ENCODE measurements at regions not wholly inside any gene's neighbourhood (a gene's known extent, or its start where the extent isn't known, plus 50 kb on each side); places are given as distances from the start of the nearest gene placed in this dataset.

GRCh38 chr2:15760232-15760910, 168.7 kb downstream of the DDX1 start:
- Histone ChIP-seq H3K27ac (no peak overlapping the region), H3K36me3 (no peaks in the 10 kb centered on the region), H3K9me3 (no peaks in the 10 kb centered on the region), H3K27me3 (no peaks in the 10 kb centered on the region), H3K4me1 (peaks cover 5% of the 10 kb centered on the region), H3K4me3 (no peak overlapping the region)
- ATAC-seq (no peak), DNase-seq (no peak)
- TF ChIP-seq, protein P1, sequence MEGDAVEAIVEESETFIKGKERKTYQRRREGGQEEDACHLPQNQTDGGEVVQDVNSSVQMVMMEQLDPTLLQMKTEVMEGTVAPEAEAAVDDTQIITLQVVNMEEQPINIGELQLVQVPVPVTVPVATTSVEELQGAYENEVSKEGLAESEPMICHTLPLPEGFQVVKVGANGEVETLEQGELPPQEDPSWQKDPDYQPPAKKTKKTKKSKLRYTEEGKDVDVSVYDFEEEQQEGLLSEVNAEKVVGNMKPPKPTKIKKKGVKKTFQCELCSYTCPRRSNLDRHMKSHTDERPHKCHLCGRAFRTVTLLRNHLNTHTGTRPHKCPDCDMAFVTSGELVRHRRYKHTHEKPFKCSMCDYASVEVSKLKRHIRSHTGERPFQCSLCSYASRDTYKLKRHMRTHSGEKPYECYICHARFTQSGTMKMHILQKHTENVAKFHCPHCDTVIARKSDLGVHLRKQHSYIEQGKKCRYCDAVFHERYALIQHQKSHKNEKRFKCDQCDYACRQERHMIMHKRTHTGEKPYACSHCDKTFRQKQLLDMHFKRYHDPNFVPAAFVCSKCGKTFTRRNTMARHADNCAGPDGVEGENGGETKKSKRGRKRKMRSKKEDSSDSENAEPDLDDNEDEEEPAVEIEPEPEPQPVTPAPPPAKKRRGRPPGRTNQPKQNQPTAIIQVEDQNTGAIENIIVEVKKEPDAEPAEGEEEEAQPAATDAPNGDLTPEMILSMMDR (IDR thresholded peaks at IDR 0.05), result no peak
- intact Hi-C loops (cut with DNase I), result no loop called here

DNA sequence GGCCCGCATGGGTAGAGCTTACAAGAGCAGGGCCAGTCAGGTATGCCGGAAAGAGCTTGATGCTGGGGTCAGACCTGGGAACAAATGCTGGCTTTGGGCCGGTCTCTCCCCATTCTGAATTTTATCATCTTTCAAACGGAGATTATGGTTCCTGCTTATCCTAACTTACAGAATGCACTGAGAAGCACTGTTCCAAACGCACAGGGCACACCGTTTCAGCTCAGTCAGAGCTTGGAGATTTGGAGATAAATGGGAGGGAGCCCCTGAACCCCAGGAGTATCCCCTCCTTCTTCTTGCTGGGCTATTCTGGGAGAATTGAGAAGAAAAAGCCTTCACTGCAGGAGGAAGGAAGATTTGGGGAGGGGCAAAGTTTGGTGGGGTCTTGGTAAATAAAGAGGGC, 169.4 kb downstream of the DDX1 start:
- Histone ChIP-seq H3K4me1 (peaks cover 5% of the 10 kb centered on the region), H3K27ac (no peak overlapping the region), H3K36me3 (no peaks in the 10 kb centered on the region), H3K4me3 (no peak overlapping the region), H3K27me3 (no peaks in the 10 kb centered on the region), H3K9me3 (no peaks in the 10 kb centered on the region)
- TF ChIP-seq, protein P1 (IDR thresholded peaks at IDR 0.05), result no peak
- intact Hi-C loops (cut with DNase I), result no loop called here
- DNase-seq (no peak), ATAC-seq (no peak)

DNA sequence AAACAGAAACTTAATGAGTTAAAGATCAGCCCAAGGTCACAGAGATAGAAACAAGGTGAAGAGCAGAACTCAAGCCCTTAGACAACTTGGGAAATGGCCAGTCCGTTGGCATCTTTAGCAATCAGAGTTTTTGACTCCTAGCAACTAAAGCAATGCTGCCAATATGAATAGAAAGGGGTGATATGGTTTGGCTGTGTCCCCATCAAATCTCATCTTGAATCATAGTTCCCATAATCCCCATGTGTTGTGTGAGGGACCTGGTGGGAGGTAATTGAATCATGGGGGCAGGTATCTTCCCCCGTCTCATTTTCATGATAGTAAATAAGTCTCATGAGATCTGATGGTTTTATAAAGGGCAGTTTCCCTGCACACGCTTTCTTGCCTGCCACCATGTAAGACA, 170.2 kb downstream of the DDX1 start:
- Histone ChIP-seq H3K4me3 (no peak overlapping the region), H3K4me1 (peaks cover 5% of the 10 kb centered on the region), H3K9me3 (no peaks in the 10 kb centered on the region), H3K27me3 (no peaks in the 10 kb centered on the region), H3K27ac (no peak overlapping the region), H3K36me3 (no peaks in the 10 kb centered on the region)
- TF ChIP-seq, protein P1 (IDR thresholded peaks at IDR 0.05), result no peak
- no peak for ATAC-seq
- intact Hi-C loops (cut with DNase I), result no loop called here
- no peak for DNase-seq

- Histone ChIP-seq H3K27ac (no peak overlapping the region), H3K4me1 (peaks cover 5% of the 10 kb centered on the region), H3K4me3 (no peak overlapping the region), H3K9me3 (no peaks in the 10 kb centered on the region), H3K36me3 (no peaks in the 10 kb centered on the region), H3K27me3 (no peaks in the 10 kb centered on the region)
- ATAC-seq, result no peak
- TF ChIP-seq, protein P1 (IDR thresholded peaks at IDR 0.05), result no peak
- no peak for DNase-seq
- intact Hi-C loops (cut with DNase I), result no loop called here
Observed at GRCh38 chr2:15762449-15762848, 170.8 kb downstream of the DDX1 start.

GRCh38 chr2:15763106-15763821, 171.6 kb downstream of the DDX1 start:
- Histone ChIP-seq H3K4me1 (peaks cover 5% of the 10 kb centered on the region), H3K27ac (no peak overlapping the region), H3K4me3 (no peak overlapping the region), H3K9me3 (no peaks in the 10 kb centered on the region), H3K27me3 (no peaks in the 10 kb centered on the region), H3K36me3 (no peaks in the 10 kb centered on the region)
- no peak for DNase-seq
- no peak for ATAC-seq
- intact Hi-C loops (cut with DNase I), result no loop called here
- TF ChIP-seq, protein P1 (IDR thresholded peaks at IDR 0.05), result no peak

All from upper lobe of right lung (tissue), 1 donor.